ENCODE measurements at regions not wholly inside any gene's neighbourhood (a gene's known extent, or its start where the extent isn't known, plus 50 kb on each side); places are given as distances from the start of the nearest gene placed in this dataset.
"Not testable (repeated sequence)": the region's sequence is repeated elsewhere in the genome, so short reads cannot be mapped to it uniquely, and the experiment has no call there.

DNA sequence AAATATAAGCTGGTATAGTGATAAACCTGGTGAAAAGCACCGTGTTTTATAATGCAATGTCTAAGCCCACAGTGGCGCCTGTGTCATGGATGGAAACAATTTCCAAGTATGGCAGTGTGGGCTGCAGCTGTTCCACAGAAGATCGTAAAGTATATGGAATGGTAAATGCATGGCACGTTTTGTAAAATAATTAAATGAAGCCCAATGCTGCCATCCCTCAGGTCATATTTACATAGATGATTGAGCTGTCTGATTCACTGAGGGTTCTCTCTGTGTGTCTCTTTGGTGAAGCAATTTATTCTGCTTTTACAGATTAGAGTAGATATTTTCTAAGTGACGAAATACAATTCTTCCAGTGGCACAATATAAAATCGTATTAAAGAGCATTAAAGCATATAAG, 164.8 kb downstream of the ASMT start:
- no peak for DNase-seq

DNA sequence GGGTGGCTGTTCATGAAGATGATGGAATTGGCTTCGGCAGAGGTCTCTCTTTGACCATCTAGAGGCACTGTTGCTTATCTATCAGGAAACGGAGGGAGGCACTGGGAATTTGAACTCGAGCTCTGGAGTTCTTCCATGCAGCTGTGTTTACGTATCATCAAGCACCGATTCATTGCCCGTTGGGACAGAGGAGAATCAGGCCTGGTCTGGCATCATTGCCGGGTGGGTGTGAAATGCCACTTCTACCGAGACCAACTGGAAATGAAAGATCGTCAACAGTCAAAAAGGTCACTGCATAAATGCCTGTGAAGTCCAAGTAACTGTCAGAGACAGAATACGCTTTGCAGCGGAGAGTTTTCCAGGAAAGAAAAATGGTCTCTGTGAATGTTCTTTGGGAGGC, 166.9 kb downstream of the ASMT start:
- DNase-seq: no peak

DNA sequence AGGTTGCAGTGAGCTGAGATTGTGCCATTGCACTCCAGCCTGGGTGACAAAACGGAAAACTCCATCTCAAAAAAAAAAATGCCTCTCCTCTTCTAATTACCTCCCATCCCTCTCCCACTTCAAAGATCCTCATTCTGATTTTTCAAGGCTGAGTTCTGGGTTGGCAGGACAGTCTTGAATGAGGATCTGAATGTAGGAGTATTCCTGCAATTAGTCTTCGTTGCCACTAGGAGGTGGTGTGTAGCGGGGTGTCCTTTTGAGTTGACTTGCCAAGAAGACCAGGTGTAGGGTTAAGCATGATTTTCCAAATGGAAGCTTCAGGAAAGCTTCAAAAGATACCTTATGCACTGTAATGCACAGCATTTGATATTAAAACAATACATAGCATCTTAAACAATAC, 169.9 kb downstream of the ASMT start:
- DNase-seq: no peak

GRCh38 chrX:1788300-1788911, 173.5 kb downstream of the ASMT start:
- DNase-seq: no peak

DNA sequence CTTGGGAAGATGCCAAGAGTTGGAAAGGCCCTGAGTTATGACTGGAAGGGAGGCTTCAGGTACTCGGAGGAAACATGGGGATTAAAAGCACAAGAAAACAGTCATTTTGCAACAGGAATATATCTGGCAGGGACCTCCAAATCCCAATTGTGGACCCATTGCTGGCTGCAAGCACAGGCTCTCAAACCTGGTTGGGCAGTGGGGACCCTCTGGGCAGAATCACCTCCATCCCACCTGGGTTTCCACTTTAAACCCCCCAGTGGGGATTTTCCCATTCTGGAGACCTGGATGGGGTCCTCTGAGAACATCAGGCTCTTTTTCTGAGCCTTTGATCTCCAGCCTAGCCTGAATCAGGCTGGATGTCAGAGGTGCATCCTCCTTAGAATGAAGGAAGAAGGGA, 177.8 kb downstream of the ASMT start:
- no peak for DNase-seq

GRCh38 chrX:1794586-1794985, 179.7 kb downstream of the ASMT start:
- DNase-seq: no peak

DNA sequence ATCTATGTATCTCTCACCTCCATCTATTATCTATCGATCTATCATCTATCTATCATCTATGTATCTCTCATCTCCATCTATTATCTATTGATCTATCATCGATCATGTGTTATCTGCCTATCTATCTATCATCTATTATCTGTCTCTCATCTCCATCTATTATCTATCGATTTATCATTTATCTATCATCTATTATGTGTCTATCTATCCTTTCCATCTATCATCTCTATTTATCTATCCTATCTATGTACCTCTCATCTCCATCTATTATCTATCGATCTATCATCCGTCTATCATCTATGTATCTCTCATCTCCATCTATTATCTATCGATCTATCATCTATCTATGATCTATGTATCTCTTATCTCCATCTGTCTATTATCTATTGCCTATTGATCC, 188.1 kb downstream of the ASMT start:
- no peak for DNase-seq

GRCh38 chrX:1803741-1804140, 188.9 kb downstream of the ASMT start:
- no peak for DNase-seq

DNA sequence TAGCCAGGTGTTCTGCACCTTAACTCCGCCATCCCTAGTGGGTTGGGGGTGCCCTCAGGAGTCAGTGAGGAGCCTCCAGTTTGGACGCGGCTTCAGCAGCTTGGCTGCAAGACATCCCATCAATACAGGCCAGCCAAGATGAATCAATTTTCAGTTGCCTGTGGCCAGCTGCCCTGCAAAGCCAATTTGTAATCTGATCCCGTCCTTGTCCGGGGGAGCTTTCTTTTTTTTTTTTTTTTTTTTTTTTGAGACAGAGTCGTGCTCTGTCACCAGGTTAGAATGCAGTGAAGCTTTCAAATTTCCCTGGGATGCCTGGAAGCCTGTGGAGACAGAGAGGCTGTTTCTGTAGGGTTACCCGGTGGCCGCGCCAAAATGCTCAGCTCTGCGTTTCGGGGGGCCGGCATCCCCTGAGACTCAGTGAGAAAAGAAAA, 192.5 kb downstream of the ASMT start:
- DNase-seq: no peak

GRCh38 chrX:1809581-1809980, 194.7 kb downstream of the ASMT start:
- no peak for DNase-seq

DNA sequence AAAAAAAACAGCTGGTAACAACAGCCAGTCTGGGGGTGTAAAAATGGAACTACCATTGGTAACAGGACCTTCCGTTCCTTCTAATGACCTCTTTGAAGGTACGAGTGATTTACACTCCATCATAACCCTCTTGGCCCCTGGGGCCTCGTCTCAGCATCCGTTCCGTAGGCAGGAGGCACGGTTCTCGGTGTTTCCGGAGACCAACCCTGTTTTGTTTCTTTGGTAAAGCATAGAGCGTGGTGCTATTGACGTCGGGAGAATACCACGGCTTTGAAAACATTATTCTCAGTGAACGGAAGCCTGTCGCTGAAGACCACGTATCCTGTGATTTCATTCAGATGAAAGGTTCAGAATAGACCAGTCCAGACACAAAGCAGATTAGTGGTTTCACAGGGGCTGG, 198.9 kb downstream of the ASMT start:
- no peak for DNase-seq

DNA sequence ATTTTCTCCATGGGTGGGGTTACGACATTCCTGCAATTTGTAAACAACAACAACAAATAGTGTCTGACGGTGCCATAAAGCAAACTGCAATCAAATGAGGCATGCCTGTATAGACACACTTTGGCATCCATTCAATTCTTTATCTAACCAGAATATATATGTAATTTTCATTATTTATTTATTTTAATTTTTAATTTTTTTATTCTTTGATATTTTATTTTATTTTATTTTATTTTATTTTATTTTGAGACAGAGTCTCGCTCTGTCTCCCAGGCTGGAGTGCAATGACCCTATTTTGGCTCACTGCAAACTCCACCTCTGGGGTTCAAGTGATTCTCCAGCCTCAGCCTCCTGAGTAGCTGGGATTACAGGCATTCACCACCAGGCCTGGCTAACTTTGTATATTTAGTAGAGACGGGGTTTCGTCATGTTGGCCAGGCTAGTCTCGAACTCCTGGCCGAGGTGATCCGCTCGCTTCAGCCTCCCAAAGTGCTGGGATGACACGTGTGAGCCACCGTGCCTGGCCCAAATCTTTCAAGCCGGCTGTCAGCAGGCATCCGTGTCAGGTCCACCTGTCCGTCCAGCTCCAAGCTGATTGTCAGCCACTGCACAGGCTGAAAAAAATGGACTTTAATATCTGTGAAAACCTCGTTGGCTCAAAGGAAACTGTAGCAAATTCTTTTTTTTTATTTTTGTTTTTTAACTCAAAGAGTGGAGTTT, 200.8 kb downstream of the ASMT start:
- DNase-seq: no peak

DNA sequence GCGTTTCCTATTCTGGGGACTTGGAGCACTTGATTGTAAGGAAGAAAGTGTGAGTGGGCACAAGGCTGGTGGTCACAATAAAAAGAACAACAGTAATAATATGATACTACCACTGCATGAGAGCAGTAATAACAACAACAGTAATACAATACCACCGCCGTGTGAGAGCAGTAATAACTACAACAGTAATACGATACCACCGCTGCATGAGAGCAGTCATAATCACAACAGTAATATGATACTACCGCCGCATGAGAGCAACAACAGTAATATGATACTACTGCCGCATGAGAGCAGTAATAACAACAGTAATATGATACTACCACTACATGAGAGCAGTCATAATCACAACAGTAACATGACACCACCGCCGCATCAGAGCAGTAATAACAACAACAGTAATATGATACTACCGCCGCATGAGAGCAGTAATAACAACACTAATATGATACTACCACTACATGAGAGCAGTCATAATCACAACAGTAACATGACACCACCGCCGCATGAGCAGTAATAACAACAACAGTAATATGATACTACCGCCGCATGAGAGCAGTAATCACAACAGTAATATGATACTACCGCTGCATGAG, 201.6 kb downstream of the ASMT start:
- not testable (repeated sequence) for DNase-seq

DNA sequence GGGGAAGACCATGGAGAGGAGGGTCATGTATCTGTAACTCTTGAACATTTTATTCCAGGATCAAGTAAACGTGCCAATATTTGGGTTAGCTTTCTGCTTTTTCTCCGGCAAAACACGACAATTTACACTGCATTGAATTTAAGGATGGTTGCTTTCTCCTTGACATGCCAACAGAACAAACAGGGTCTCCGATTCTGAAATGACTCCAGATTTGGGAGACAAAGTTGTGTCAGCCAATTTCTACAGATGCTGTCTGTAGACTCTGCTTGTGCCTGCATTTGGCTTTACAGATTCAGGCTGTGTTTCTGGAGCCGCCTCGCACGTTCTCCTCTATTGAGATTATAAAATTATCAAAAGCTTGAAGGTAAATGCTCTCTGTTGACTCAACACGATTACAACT, 207.0 kb downstream of the ASMT start:
- DNase-seq: no peak

DNA sequence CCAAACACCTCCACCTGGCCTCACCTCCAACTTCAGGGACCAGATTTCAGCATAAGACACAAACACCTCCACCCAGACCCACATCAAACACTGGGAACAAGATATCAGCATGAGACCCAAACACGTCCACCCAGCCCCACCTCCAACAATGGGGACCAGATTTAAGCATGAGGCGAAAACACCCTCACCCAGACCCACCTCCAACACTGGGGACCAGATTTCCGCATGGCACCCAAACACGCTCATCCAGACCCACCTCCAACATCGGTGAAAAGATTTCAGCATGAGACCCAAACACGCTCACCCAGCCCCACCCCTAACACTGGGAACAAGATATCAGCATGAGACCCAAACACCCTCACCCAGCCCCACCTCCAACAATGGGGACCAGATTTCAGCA, 210.0 kb downstream of the ASMT start:
- no peak for DNase-seq

DNA sequence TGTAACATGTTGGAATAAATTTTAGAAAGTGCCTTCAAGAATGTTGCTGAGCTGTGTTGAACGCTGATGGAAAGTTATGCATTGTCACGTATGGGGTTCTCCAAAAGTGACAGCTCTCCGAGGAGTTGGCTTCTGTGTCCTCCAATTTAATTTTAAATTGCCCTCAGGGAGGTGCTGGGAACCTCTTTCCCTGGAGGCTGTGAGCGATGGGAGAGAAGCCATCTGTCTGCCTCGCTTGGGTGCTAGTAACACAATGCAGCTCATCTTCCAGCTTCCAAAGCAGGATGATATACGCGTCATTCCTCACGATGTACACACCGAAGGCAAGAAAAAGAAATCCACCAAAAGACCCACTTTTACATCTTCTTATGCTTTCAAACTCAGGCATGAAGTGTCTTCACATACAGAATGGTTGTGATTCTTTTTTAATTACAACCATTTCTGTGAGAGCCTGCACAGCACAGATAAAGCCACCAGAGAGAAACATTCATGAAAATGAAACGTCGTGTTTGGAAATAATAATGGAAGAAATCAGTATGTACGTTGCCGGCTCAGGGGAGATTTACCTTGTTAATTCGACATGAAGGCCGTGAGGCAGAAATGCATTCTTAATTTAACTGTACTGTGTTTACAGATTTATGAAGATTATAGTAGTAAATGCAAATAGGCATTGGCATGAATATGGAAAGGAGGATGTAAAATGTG, 218.9 kb downstream of the ASMT start:
- no peak for DNase-seq

- DNase-seq: no peak
These were observed 220.2 kb downstream of the ASMT start for GRCh38 chrX:1835056-1835455.

DNA sequence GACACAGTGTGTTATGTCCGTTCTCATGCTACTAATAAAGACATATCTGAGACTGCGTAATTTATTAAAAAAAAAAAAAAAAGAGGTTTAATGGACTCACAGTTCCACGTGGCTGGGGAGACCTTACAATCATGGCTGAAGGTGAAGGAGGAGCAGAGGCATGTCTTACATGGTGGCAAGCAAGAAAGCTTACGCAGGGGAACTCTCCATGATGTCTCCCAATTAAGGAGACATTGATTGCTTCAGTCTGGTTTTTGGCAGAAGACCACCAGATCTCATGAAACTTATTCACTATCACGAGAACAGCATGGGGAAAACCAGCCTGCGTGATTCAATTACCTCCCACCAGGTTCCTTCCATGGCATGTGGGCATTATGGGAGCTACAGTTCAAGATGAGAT, 221.8 kb downstream of the ASMT start:
- DNase-seq: no peak

DNA sequence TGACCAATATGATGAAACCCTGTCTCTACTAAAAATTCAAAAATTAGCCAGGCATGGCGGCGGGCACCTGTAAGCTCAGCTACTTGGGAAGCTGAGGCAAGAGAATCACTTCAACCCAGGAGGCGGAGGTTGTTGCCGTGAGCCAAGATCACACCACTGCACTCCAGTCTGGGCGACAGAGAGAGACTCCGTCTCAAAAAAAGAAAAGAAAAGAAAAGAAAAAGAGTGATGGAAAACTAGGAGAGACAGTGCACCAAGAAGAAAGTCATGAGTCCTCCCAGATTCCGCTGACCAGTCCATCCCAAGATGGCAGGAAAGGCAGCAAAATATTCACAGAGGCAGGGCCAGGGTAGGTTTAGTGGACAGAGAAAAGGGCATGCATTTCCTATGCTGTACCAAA, 226.9 kb downstream of the ASMT start:
- DNase-seq: no peak

GRCh38 chrX:1847000-1847399, 232.1 kb downstream of the ASMT start:
- DNase-seq: not testable (repeated sequence)

- DNase-seq: not testable (repeated sequence)
These were observed 232.9 kb downstream of the ASMT start for GRCh38 chrX:1847790-1848189.

- DNase-seq: no peak
These were observed 236.7 kb downstream of the ASMT start for GRCh38 chrX:1851527-1851926.

DNA sequence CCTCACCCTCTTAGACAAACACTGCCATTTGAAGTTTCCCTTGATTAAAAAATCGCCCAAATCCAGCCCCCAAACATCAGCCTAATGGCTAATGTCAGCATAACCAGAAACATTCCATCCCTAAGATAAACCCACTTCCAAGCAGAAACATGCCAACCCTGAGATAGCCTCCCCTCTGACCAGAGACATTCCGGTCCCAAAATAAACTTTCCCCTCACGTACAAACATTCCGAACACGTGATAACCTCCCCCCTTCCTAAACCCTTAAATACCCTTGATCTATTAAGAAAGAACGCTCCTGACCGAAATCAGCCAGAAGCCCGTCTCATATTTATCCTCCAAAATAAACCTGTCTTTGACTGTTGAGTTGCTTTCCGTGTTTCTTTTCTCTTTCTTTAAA, 237.2 kb downstream of the ASMT start:
- DNase-seq: no peak

DNA sequence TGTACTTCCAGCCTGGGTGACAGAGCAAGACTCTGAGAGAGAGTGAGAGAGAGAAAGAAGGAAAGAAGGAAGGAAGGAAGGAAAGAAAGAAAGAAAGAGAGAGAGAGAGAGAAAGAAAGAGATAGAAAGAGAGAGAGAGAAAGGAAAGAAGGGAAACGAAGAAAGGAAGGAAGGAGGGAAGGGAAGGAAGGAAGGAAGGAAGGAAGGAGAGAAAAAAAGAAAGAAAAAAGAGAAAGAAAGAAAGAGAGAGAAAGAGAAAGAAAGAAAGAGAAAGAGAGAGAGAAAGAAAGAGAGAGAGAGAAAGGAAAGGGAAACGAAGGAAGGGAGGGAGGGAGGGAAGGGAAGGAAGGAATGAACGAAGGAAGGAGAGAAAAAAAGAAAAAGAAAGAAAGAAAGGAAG, 238.6 kb downstream of the ASMT start:
- no peak for DNase-seq

All from amniotic stem cell (primary cell).